22Rv1 (cell line): ENCODE measurements at regions not wholly inside any gene's neighbourhood (a gene's known extent, or its start where the extent isn't known, plus 50 kb on each side); places are given as distances from the start of the nearest gene placed in this dataset.

Experiments
- CTCF ChIP-seq: fragments of 450-650 bp; IDR thresholded peaks from 2 replicates; pipeline ENCODE4 v1.5.1; 2017; ENCODE audit warnings: mild to moderate bottlenecking
- ZFX ChIP-seq: fragments of 450-650 bp; IDR thresholded peaks from 2 replicates; pipeline ENCODE4 v1.6.1; 2017; ENCODE audit warnings: antibody characterized with exemption, borderline replicate concordance

GRCh38 chr2:146912536-146912935, 932.3 kb upstream of the ACVR2A start:
- TF ChIP-seq CTCF, result no peak
- TF ChIP-seq ZFX, result no peak
